B cell (primary cell): ENCODE measurements at regions not wholly inside any gene's neighbourhood (a gene's known extent, or its start where the extent isn't known, plus 50 kb on each side); places are given as distances from the start of the nearest gene placed in this dataset.

Source experiments
- CTCF ChIP-seq: fragments of 200-600 bp; IDR thresholded peaks from one replicate; pipeline ENCODE4 v1.8.0; 2022; ENCODE audit warnings: antibody characterized with exemption, mild to moderate bottlenecking
- EZH2 ChIP-seq: IDR thresholded peaks from 2 replicates; pipeline ENCODE4 v1.6.1; 2012; ENCODE audit warnings: borderline replicate concordance, low read depth, mild to moderate bottlenecking, moderate library complexity, low read length; ENCODE audit not compliant: insufficient read depth, poor library complexity, severe bottlenecking

- TF ChIP-seq CTCF (no peak), EZH2 (no peak)
Observed at GRCh38 chr19:34120141-34120540, 52.2 kb upstream of the LSM14A start.
